ENCODE measurements at regions not wholly inside any gene's neighbourhood (a gene's known extent, or its start where the extent isn't known, plus 50 kb on each side); places are given as distances from the start of the nearest gene placed in this dataset.

GRCh38 chr18:53798516-53798915 is 426.0 kb downstream of the MBD2 start:
- TF ChIP-seq MAFK (IDR thresholded peaks at IDR 0.05; ENCODE audit: low read depth, low read length) (no peak), RCOR1 (IDR thresholded peaks at IDR 0.05; ENCODE audit: insufficient replicate concordance, low read length) (no peak), SMC3 (IDR thresholded peaks at IDR 0.05; ENCODE audit: low read depth, low read length) (no peak), CTCF (conservative IDR thresholded peaks at IDR 0.05; ENCODE audit: low read depth, low read length) (no peak)

Data from IMR-90 (cell line).